ENCODE measurements at regions not wholly inside any gene's neighbourhood (a gene's known extent, or its start where the extent isn't known, plus 50 kb on each side); places are given as distances from the start of the nearest gene placed in this dataset.

- TF ChIP-seq CTCF (optimal IDR thresholded peaks at IDR 0.05 in 1 of 3, IDR thresholded peaks at IDR 0.05 in 1 of 3, conservative IDR thresholded peaks at IDR 0.05 in 1 of 3; ENCODE audit: extremely low read depth in 1 of 3, insufficient read depth in 2 of 3, low read length in 3 of 3) (no peak), EZH2 (IDR thresholded peaks at IDR 0.05; ENCODE audit: low read length) (no peak)
Measured at GRCh38 chr5:152503206-152503605, 98.1 kb upstream of the NMUR2 start.
